ENCODE measurements at regions not wholly inside any gene's neighbourhood (a gene's known extent, or its start where the extent isn't known, plus 50 kb on each side); places are given as distances from the start of the nearest gene placed in this dataset.

- TF ChIP-seq CTCF (IDR thresholded peaks at IDR 0.05; ENCODE audit: control extremely low read depth, extremely low read depth, low read depth, missing control alignments) = no peak
- POLR2A ChIA-PET = no interaction called here
- CTCF ChIA-PET = interaction anchor here (1.0 to 1.7 kb wide), 2 partner anchors 9 to 11 kb away, joined by 3 to 5 read pairs; no protein-coding TSS in a partner anchor
- no peak for DNase-seq (ENCODE audit: extremely low spot score)
Observed at GRCh38 chr7:149367418-149368180, 93.3 kb downstream of the ZNF777 start.

- CTCF ChIA-PET = no interaction called here
- no peak for DNase-seq (ENCODE audit: extremely low spot score)
- no peak for TF ChIP-seq CTCF (IDR thresholded peaks at IDR 0.05; ENCODE audit: control extremely low read depth, extremely low read depth, low read depth, missing control alignments)
- POLR2A ChIA-PET = no interaction called here
Observed at GRCh38 chr7:149369497-149369896, 91.4 kb downstream of the ZNF777 start.

- no peak for DNase-seq (ENCODE audit: extremely low spot score)
- POLR2A ChIA-PET = no interaction called here
- CTCF ChIA-PET = no interaction called here
- no peak for TF ChIP-seq CTCF (IDR thresholded peaks at IDR 0.05; ENCODE audit: control extremely low read depth, extremely low read depth, low read depth, missing control alignments)
Observed at GRCh38 chr7:149370790-149371189, 90.1 kb downstream of the ZNF777 start.

GRCh38 chr7:149373089-149373488 lies 87.8 kb downstream of the ZNF777 start:
- TF ChIP-seq CTCF (IDR thresholded peaks at IDR 0.05; ENCODE audit: control extremely low read depth, extremely low read depth, low read depth, missing control alignments) = no peak
- DNase-seq (ENCODE audit: extremely low spot score) = no peak
- ChIA-PET POLR2A (no interaction called here), CTCF (no interaction called here)

GRCh38 chr7:149375234-149376008 lies 85.4 kb downstream of the ZNF777 start:
- no peak for TF ChIP-seq CTCF (IDR thresholded peaks at IDR 0.05; ENCODE audit: control extremely low read depth, extremely low read depth, low read depth, missing control alignments)
- ChIA-PET POLR2A (no interaction called here), CTCF (interaction anchor here (0.9 to 2.0 kb wide), 4 partner anchors 9 to 48 kb away, joined by 3 to 4 read pairs (median 4); no protein-coding TSS in a partner anchor)

GRCh38 chr7:149377386-149377785 lies 83.5 kb downstream of the ZNF777 start:
- CTCF ChIA-PET = interaction anchor here (0.8 to 1.9 kb wide), 6 partner anchors 10 to 66 kb away, joined by 3 to 8 read pairs (median 3); no protein-coding TSS in a partner anchor
- no peak for DNase-seq (ENCODE audit: extremely low spot score)
- no peak for TF ChIP-seq CTCF (IDR thresholded peaks at IDR 0.05; ENCODE audit: control extremely low read depth, extremely low read depth, low read depth, missing control alignments)
- POLR2A ChIA-PET = no interaction called here

More at GRCh38 chr7:149375234-149376008, 85.4 kb downstream of the ZNF777 start:
- DNase-seq (ENCODE audit: extremely low spot score) = no peak
